ENCODE measurements at regions not wholly inside any gene's neighbourhood (a gene's known extent, or its start where the extent isn't known, plus 50 kb on each side); places are given as distances from the start of the nearest gene placed in this dataset.

DNA sequence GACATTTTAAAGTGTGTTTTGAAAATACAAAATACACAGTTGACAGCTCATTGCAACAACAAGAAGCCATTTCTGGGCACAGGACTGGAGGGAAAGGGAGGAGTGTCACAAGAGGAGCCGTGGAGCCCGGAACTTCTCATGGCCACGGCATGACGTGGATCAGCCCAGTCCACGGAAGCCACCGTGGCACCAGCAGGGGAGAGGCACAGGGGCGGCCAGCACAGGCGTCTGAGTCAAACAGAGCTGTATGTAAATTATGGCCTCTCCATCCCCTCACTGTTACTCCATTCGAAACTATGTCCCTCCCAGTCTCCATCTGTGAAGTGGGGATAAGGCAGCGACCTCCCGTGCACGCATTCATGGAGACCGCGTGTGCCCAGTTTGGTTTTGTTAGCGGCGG is 165.6 kb upstream of the IRX2 start:
- peaks cover 14 to 47% of the 10 kb centered on the region in 2 experiments; a peak in 2 of 4 replicates for H3K9me3 ChIP-seq (ENCODE audit: control insufficient read depth in 1 of 2, insufficient read depth in 1 of 2, low read depth in 1 of 2, low read length in 2 of 2)
- POLR2A ChIA-PET = no interaction called here
- TF ChIP-seq, protein P1, sequence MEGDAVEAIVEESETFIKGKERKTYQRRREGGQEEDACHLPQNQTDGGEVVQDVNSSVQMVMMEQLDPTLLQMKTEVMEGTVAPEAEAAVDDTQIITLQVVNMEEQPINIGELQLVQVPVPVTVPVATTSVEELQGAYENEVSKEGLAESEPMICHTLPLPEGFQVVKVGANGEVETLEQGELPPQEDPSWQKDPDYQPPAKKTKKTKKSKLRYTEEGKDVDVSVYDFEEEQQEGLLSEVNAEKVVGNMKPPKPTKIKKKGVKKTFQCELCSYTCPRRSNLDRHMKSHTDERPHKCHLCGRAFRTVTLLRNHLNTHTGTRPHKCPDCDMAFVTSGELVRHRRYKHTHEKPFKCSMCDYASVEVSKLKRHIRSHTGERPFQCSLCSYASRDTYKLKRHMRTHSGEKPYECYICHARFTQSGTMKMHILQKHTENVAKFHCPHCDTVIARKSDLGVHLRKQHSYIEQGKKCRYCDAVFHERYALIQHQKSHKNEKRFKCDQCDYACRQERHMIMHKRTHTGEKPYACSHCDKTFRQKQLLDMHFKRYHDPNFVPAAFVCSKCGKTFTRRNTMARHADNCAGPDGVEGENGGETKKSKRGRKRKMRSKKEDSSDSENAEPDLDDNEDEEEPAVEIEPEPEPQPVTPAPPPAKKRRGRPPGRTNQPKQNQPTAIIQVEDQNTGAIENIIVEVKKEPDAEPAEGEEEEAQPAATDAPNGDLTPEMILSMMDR (IDR thresholded peaks at IDR 0.05 in 2 of 3, conservative IDR thresholded peaks at IDR 0.05 in 1 of 3; ENCODE audit: borderline replicate concordance in 1 of 3, insufficient read depth in 1 of 3, low read depth in 2 of 3, low read length in 2 of 3) = no peak
- TF ChIP-seq TCF7L2 (IDR thresholded peaks at IDR 0.05; ENCODE audit: borderline replicate concordance, extremely low read depth, insufficient read depth, insufficient read length) = no peak
- no peak for TF ChIP-seq EZH2 (IDR thresholded peaks at IDR 0.05)
- TF ChIP-seq ZNF274 (IDR thresholded peaks at IDR 0.05; ENCODE audit: low read depth, low read length) = no peak
- TF ChIP-seq, protein P2, sequence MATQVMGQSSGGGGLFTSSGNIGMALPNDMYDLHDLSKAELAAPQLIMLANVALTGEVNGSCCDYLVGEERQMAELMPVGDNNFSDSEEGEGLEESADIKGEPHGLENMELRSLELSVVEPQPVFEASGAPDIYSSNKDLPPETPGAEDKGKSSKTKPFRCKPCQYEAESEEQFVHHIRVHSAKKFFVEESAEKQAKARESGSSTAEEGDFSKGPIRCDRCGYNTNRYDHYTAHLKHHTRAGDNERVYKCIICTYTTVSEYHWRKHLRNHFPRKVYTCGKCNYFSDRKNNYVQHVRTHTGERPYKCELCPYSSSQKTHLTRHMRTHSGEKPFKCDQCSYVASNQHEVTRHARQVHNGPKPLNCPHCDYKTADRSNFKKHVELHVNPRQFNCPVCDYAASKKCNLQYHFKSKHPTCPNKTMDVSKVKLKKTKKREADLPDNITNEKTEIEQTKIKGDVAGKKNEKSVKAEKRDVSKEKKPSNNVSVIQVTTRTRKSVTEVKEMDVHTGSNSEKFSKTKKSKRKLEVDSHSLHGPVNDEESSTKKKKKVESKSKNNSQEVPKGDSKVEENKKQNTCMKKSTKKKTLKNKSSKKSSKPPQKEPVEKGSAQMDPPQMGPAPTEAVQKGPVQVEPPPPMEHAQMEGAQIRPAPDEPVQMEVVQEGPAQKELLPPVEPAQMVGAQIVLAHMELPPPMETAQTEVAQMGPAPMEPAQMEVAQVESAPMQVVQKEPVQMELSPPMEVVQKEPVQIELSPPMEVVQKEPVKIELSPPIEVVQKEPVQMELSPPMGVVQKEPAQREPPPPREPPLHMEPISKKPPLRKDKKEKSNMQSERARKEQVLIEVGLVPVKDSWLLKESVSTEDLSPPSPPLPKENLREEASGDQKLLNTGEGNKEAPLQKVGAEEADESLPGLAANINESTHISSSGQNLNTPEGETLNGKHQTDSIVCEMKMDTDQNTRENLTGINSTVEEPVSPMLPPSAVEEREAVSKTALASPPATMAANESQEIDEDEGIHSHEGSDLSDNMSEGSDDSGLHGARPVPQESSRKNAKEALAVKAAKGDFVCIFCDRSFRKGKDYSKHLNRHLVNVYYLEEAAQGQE (IDR thresholded peaks at IDR 0.05; ENCODE audit: low read depth) = no peak
- no peak for TF ChIP-seq ELF1 (IDR thresholded peaks at IDR 0.05; ENCODE audit: borderline replicate concordance, low read depth)
- TF ChIP-seq, protein P3, sequence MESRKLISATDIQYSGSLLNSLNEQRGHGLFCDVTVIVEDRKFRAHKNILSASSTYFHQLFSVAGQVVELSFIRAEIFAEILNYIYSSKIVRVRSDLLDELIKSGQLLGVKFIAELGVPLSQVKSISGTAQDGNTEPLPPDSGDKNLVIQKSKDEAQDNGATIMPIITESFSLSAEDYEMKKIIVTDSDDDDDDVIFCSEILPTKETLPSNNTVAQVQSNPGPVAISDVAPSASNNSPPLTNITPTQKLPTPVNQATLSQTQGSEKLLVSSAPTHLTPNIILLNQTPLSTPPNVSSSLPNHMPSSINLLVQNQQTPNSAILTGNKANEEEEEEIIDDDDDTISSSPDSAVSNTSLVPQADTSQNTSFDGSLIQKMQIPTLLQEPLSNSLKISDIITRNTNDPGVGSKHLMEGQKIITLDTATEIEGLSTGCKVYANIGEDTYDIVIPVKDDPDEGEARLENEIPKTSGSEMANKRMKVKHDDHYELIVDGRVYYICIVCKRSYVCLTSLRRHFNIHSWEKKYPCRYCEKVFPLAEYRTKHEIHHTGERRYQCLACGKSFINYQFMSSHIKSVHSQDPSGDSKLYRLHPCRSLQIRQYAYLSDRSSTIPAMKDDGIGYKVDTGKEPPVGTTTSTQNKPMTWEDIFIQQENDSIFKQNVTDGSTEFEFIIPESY (IDR thresholded peaks at IDR 0.05; ENCODE audit: extremely low read depth, insufficient replicate concordance, low read length) = no peak
- TF ChIP-seq RAD21 (IDR thresholded peaks at IDR 0.05; ENCODE audit: low read depth) = no peak
- TF ChIP-seq, protein P4, sequence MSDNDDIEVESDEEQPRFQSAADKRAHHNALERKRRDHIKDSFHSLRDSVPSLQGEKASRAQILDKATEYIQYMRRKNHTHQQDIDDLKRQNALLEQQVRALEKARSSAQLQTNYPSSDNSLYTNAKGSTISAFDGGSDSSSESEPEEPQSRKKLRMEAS (IDR thresholded peaks at IDR 0.05) = no peak
- no peak for TF ChIP-seq SRF (IDR thresholded peaks at IDR 0.05; ENCODE audit: low read depth)
- TF ChIP-seq EZH2phosphoT487 (IDR thresholded peaks at IDR 0.05; ENCODE audit: borderline replicate concordance) = no peak
- TF ChIP-seq JUND (IDR thresholded peaks at IDR 0.05) = no peak
- TF ChIP-seq YY1 (IDR thresholded peaks at IDR 0.05; ENCODE audit: extremely low read depth, insufficient replicate concordance, low read depth, low read length) = no peak
- no peak for TF ChIP-seq CBX3 (IDR thresholded peaks at IDR 0.05; ENCODE audit: low read depth)
- no peak for TF ChIP-seq POLR2AphosphoS5 (IDR thresholded peaks at IDR 0.05; ENCODE audit: low read depth, low read length)
- TF ChIP-seq POLR2A (IDR thresholded peaks at IDR 0.05; ENCODE audit: borderline replicate concordance, extremely low read depth, insufficient read depth, insufficient read length) = no peak
- TF ChIP-seq EGR1 (IDR thresholded peaks at IDR 0.05; ENCODE audit: low read depth) = no peak
- TF ChIP-seq, protein P5, sequence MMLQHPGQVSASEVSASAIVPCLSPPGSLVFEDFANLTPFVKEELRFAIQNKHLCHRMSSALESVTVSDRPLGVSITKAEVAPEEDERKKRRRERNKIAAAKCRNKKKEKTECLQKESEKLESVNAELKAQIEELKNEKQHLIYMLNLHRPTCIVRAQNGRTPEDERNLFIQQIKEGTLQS (IDR thresholded peaks at IDR 0.05) = no peak
- H3K79me2 ChIP-seq (ENCODE audit: insufficient read depth, low read length) = no peaks in the 10 kb centered on the region
- intact Hi-C loops (cut with micrococcal nuclease) = no loop called here
- no peaks in the 10 kb centered on the region for H3K27me3 ChIP-seq (ENCODE audit: insufficient read depth, low read length)
- no peak overlapping the region for H2AFZ ChIP-seq (ENCODE audit: low read depth, low read length, poor library complexity, severe bottlenecking)
- no peak overlapping the region for H3K27ac ChIP-seq (ENCODE audit: low read depth, low read length)
- H3K4me1 ChIP-seq (ENCODE audit: control insufficient read depth in 1 of 2, insufficient read depth in 2 of 2, low read length in 2 of 2) = no peaks in the 10 kb centered on the region
- DNase-seq (ENCODE audit: low read depth, low spot score) (no peak), ATAC-seq (no peak)
- no peak overlapping the region for H3K4me3 ChIP-seq (replicated peaks in 1 of 2; ENCODE audit: low read depth in 1 of 2, low read length in 2 of 2)
- RAD21 ChIA-PET (ENCODE audit: low non-redundant PET in 1 of 2, low total read pairs in 2 of 2, uncharacterized antibody in 2 of 2, unreplicated experiment in 2 of 2) = no interaction called here
- H3K36me3 ChIP-seq (ENCODE audit: control insufficient read depth in 1 of 2, insufficient read depth in 2 of 2, low read length in 2 of 2) = no peaks in the 10 kb centered on the region
- H3K9me2 ChIP-seq (ENCODE audit: insufficient read depth) = no peaks in the 10 kb centered on the region
- CTCF ChIA-PET = no interaction called here
- no peaks in the 10 kb centered on the region for H4K20me1 ChIP-seq (ENCODE audit: insufficient read depth)
- no peak overlapping the region for H3K4me2 ChIP-seq (ENCODE audit: low read length)
- no TSS peak for BruUV-seq (replicated peaks)
- H3K9ac ChIP-seq (ENCODE audit: low read length) = no peak overlapping the region
